HG03103 (cell line): ENCODE measurements at regions not wholly inside any gene's neighbourhood (a gene's known extent, or its start where the extent isn't known, plus 50 kb on each side); places are given as distances from the start of the nearest gene placed in this dataset.

Source experiments
- ATAC-seq: cut with Tn5 transposase; IDR thresholded peaks from one replicate; pipeline ENCODE4 v1.9.1; 2021; ENCODE audit warnings: low read depth; ENCODE audit not compliant: unreplicated experiment

DNA sequence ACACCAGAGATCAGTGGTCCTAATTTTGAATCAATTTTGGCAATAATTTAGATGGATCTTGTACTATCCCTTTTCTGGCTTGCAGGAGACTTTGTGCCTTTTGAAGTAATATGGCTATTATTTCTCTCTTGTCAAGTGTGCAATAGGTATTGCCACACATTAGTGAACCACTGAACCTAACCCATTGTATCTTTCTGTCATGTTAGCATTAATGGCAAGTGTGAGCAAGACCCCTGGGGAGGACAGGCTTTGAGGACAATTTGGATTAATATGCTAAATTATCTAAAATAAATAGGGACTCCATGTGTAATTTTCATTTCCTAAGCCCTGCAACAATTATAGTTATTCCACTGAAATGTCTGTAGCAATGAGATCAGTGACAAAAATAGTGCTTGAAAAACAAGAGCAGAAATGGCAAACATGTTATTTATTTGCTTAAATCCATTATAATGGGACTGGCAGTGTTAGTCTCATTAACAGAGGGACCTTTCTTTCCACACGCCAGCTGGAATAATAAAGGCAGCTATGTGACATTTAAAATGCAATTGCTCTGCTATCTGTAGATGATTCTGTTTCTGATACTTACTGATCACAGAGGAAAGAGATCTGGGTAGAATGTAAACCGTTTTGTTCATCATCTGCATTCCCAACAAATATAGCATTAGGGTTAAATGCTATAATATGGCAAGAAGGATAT lies 753.3 kb upstream of the ZNF608 start:
- no peak for ATAC-seq

GRCh38 chr5:125501396-125501795 lies 755.0 kb upstream of the ZNF608 start:
- ATAC-seq: no peak

- no peak for ATAC-seq
These were observed 757.5 kb upstream of the ZNF608 start for GRCh38 chr5:125503946-125504345.

DNA sequence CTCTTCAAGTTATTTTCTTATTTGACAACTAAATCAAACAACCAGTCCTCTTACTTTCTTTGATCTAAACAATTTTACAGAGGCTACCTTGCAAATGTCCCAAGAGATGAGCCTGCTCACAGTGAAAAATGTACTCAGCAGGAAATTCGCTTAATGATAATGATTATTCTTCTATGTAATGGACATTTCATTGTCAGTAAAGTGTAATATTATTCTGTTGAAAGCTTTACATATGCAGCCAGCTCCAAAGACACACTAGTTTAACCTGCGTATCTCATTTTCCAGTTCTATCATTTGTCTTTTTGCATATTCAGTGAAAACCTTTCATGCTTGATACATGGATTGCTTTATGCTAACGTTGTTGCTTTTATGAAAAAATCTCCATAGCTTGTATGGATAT lies 758.7 kb upstream of the ZNF608 start:
- ATAC-seq: no peak

DNA sequence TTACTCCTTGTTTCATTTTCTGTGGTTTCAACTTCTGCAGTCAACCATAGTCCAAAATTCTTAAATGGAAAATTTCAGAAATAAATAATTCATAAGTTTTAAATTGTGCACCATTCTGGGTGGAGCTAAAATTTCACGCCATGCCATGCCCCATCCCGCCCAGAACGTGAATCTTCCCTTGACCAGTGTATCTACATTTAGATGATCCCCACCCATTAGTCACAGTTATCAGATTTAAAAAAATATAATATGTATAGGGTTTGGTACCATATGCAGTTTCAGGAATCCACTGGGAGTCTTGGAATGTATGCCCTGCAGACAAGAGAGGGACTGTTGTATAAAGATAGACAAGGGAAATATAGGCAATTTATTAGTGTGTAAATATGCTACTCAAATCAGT lies 759.7 kb upstream of the ZNF608 start:
- ATAC-seq: no peak

GRCh38 chr5:125508225-125508624 lies 761.8 kb upstream of the ZNF608 start:
- no peak for ATAC-seq

DNA sequence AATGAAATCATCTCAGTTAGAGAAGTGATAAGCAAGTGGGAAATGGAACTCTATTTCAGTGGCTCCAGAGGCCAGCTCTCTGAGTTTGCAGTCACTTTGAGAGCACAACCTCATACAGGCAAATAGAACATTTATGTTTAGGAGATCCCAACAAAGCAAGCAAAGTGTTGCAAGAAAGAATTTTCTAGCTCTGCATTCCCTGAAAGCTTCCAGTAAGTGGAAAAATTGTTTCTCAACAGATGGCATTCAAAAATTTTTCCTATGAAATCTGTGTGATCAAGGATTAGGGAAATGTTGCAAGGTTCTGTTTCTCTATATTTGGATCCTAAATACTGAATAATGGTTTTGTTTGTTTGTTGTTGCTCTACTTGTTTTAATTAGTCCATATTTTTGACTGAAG lies 764.2 kb upstream of the ZNF608 start:
- no peak for ATAC-seq

DNA sequence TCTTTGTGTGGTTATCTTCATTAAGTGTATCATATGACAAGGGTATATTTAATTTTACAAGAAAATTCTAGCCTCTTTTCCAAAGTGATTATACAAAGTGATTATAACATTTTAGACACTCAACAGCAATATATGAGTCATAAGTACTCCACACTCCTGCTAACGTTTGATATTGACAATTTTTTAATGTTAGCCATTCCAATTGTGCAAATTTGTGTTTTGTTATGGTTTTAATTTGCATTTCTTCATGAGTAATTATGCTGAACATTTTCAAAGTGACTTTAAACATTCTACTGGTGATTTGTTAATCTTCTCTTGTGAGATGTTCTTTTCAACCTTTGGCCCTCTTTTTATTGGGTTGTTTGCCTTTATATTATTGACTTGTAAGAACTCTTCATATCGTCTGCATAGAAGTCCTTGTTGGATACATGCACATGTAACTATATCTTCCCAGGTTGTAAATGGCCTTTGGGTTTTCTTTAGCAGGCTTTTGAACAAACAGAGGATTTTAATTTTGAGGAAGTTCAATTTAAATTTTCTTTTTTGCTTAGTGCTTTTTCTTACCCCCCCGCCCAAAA lies 771.6 kb upstream of the ZNF608 start:
- ATAC-seq: no peak

DNA sequence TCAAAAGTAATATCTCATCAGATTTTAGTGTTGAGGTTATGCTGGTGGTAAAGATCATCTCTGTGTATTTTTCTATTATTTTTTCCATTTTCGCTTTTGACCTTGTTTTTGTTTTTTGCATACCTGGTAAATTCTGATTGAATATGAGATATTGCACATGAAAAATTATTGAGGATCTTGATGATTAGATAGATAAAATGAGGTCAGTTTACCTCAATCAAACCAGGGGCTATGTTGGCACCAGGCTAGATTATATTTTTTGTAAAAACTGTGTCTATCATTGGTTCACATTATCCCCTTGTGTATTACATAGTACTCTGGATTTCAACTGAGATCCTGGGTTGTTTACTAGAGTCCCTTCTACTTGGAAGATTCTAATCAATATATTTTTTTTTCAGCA lies 774.9 kb upstream of the ZNF608 start:
- ATAC-seq: no peak

DNA sequence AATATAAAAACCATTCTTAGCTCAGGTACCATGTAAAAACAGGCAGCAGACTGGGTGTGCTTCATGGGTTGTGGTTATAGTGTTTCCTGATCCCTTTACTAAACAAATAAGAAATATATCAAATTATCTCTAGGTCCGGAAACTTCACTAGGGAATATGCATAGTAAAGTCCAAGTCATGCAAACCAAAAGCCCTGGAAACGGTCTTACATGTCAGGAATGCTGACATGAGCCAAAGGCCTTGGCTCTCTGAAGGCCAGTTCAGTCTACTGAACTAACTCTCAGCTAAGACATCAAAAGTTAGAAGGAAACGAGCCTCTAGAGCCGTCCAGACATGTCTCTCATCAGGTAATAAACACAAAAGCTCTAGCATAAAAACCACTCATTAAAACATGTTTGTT lies 778.9 kb upstream of the ZNF608 start:
- no peak for ATAC-seq

DNA sequence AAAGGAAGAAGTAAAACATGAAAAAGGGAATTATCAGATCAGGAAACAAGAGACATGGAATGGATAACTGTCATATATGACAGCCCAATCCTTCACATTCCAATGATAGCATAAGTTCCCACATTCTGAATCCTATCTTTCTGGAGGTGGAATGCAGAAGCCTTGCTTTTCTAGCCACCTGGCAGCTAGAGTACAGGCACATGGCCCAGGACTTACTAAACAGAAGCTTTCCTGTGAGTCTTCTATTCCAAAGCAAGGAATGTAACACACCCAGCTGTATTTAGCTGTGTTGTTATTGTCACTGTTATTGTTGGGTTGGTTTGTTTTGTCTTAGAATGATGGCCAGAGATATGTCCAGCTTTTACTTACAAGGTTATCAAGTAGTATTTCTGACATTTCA lies 780.5 kb upstream of the ZNF608 start:
- no peak for ATAC-seq

GRCh38 chr5:125528881-125529280 lies 782.4 kb upstream of the ZNF608 start:
- ATAC-seq: no peak

GRCh38 chr5:125530833-125531615 lies 784.6 kb upstream of the ZNF608 start:
- ATAC-seq: no peak

GRCh38 chr5:125536095-125536494 lies 789.7 kb upstream of the ZNF608 start:
- no peak for ATAC-seq

DNA sequence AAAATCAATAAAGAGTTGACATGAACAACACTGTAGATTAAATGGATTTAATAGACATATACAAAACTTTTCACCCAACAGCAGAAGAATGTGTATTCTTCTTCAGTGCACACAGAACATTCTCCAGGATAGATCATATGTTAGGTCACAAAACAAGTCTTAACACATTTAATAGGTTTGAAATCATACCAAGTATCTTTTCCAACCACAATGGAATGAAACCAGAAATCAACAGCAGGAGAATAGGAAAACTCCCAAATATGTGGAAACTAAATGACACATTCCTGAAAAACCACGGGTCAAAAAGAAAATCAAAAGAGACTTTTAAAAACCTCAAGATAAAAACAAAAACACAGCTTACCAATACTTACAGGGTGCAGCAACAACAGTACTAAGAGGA lies 790.1 kb upstream of the ZNF608 start:
- no peak for ATAC-seq

DNA sequence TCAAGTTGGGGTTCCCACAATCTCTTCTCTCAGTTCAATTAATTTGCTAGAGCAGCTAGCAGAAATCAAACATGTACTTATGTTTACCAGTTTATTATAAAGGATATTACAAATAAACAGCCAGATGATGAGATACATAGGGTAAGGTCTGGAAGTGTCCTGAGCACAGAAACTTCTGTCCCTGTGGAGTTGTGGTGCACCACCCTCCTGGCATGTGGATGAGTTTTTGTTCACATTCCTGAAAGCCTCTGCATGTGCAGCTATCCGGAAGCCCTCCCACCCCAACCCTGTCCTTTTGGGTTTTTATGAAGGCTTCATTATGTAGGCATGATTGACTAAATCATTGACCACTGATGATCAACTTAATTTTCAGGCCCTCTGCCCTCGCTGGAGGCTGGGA lies 791.2 kb upstream of the ZNF608 start:
- no peak for ATAC-seq

DNA sequence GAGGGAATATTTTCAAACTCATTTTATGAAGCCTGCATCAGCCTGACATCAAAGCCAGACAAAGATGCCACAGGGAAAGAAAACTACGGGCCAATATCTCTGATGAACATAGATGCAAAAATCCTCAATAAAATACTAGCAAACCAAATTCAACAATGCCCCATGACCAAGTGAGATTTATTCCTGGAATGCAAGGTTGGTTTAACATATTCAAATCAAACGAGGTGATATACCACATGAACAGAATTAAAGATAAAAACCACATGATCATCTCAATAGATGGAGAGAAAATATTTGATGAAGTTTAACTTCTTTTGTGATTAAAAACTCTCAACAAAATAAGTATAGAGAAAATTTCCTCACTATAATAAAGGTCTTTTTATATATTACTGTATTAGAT lies 792.0 kb upstream of the ZNF608 start:
- no peak for ATAC-seq

GRCh38 chr5:125541085-125541484 lies 794.6 kb upstream of the ZNF608 start:
- no peak for ATAC-seq

- no peak for ATAC-seq
These were observed 803.0 kb upstream of the ZNF608 start for GRCh38 chr5:125549322-125549911.

DNA sequence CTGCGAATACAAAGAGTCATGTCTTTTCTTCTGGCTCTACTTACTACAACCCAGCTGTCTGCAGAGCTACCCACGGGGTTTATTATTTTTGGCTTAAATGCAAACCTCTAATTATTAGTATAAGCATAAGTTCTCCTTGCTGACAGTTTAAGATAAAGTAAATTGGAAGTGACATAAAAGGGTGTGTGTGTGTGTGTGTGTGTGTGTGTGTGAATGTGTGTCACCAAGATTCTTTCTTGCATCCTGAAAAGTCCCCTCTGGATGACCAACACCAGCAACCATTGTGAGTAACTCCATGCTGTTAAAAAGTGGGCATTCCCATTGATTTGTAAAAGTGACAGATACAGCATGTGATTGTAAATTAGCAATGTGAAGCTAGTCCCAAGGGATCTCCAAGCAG lies 803.8 kb upstream of the ZNF608 start:
- ATAC-seq: no peak

GRCh38 chr5:125551246-125551645 lies 804.8 kb upstream of the ZNF608 start:
- ATAC-seq: no peak

GRCh38 chr5:125551797-125552196 lies 805.4 kb upstream of the ZNF608 start:
- no peak for ATAC-seq
